Left lung (tissue), 4 donors: ENCODE measurements at regions not wholly inside any gene's neighbourhood (a gene's known extent, or its start where the extent isn't known, plus 50 kb on each side); places are given as distances from the start of the nearest gene placed in this dataset.

Source experiments
- ATAC-seq: fragments of 200-7000 bp; cut with Tn5 transposase; one replicate; pipeline ENCODE4 v1.9.1; 2020; ENCODE audit warnings: moderate library complexity
- DNase-seq, 4 donors: peaks; one replicate each; pipeline ENCODE4 v3.0.0-alpha.2; 2013 to 2020
- H3K27ac ChIP-seq, 2 donors: fragments of 200-600 bp; sonication (generic) in 1 of 2; one replicate each; pipeline versions ENCODE4 v1.5.0 to v1.8.0; 2020 to 2021
- H3K27me3 ChIP-seq, 2 donors: fragments of 200-600 bp; sonication (generic) in 1 of 2; one replicate each; pipeline versions ENCODE4 v1.5.0 to v1.8.0; 2020 to 2021
- H3K36me3 ChIP-seq, 2 donors: fragments of 200-600 bp; sonication (generic) in 1 of 2; one replicate each; pipeline versions ENCODE4 v1.5.0 to v1.8.0; 2020 to 2021
- H3K4me1 ChIP-seq, 2 donors: fragments of 200-600 bp; one replicate each; pipeline ENCODE4 v1.8.0; 2021
- H3K4me3 ChIP-seq, 2 donors: fragments of 200-600 bp; sonication (generic) in 1 of 2; one replicate each; pipeline versions ENCODE4 v1.5.0 to v1.8.0; 2020 to 2021; ENCODE audit warnings: mild to moderate bottlenecking in 1 of 2
- H3K9me3 ChIP-seq, 2 donors: fragments of 200-600 bp; sonication (generic) in 1 of 2; one replicate each; pipeline versions ENCODE4 v1.5.0 to v1.8.0; 2020 to 2021
- CTCF ChIP-seq, 2 donors: fragments of 200-600 bp; sonication (generic) in 1 of 2; IDR thresholded peaks; one replicate each; pipeline versions ENCODE4 v1.5.0 to v1.8.0; 2021; ENCODE audit warnings: antibody characterized with exemption in 2 of 2
- intact Hi-C, 2 donors: fragments of 100-400 bp; cut with DNase I; formaldehyde crosslinking; loops; one replicate each; pipeline versions ENCODE4 v1.11.2 to v1.14.2; 2022
- donor health status: DM: no; HTN: yes; CAD: no.
- donor health status: DM: no; HTN: no; CAD: no.

- no peak for TF ChIP-seq CTCF (IDR thresholded peaks at IDR 0.05)
- intact Hi-C loops, result loop anchor here in 1 of 2 donors (5.0 to 10.0 kb wide), 3 partner anchors 135 to 548 kb away; partner anchors contain the start of gene RGS2
- H3K36me3 ChIP-seq, result no peaks in the 10 kb centered on the region
- no peaks in the 10 kb centered on the region for H3K9me3 ChIP-seq
- H3K4me1 ChIP-seq, result peaks cover 0 to 4% of the 10 kb centered on the region in 2 donors
- H3K27ac ChIP-seq, result no peak overlapping the region
- peak in 2 of 4 donors; percentile 33 to 35 for DNase-seq
- H3K27me3 ChIP-seq, result peaks cover 0 to 4% of the 10 kb centered on the region in 2 donors
- ATAC-seq, result peak; percentile 79
- H3K4me3 ChIP-seq, result no peak overlapping the region
These were observed 98.7 kb upstream of the RGS1 start for GRCh38 chr1:192476802-192477298.

- H3K9me3 ChIP-seq, result no peaks in the 10 kb centered on the region
- H3K4me1 ChIP-seq, result peaks cover 0 to 4% of the 10 kb centered on the region in 2 donors
- no peak overlapping the region for H3K27ac ChIP-seq
- H3K4me3 ChIP-seq, result no peak overlapping the region
- ATAC-seq (peak; percentile 86), DNase-seq (peak in 2 of 4 donors; percentile 24 to 44)
- TF ChIP-seq CTCF (IDR thresholded peaks at IDR 0.05), result peak in 1 of 2 donors; percentile 37
- intact Hi-C loops, result loop anchor here in 1 of 2 donors (5.0 to 10.0 kb wide), 3 partner anchors 135 to 547 kb away; partner anchors contain the start of gene RGS2
- no peaks in the 10 kb centered on the region for H3K27me3 ChIP-seq
- H3K36me3 ChIP-seq, result no peaks in the 10 kb centered on the region
These were observed 97.9 kb upstream of the RGS1 start for GRCh38 chr1:192477630-192478029.

GRCh38 chr1:192485692-192486436, 89.7 kb upstream of the RGS1 start:
- DNase-seq, result peak in 3 of 4 donors; percentile 59 to 71 (median 61)
- intact Hi-C loops, result no loop called here
- peak; percentile 93 for ATAC-seq
- TF ChIP-seq CTCF (IDR thresholded peaks at IDR 0.05), result no peak
- no peaks in the 10 kb centered on the region for H3K27me3 ChIP-seq
- no peak overlapping the region for H3K4me3 ChIP-seq
- H3K36me3 ChIP-seq, result no peaks in the 10 kb centered on the region
- H3K4me1 ChIP-seq, result peaks cover 0 to 4% of the 10 kb centered on the region in 2 donors
- peak overlapping the region in 1 of 2 donors; percentile 77 for H3K27ac ChIP-seq
- no peaks in the 10 kb centered on the region for H3K9me3 ChIP-seq

- ATAC-seq (no peak), DNase-seq (no peak)
- no peak for TF ChIP-seq CTCF (IDR thresholded peaks at IDR 0.05)
- H3K27ac ChIP-seq, result no peak overlapping the region
- no peaks in the 10 kb centered on the region for H3K36me3 ChIP-seq
- no peak overlapping the region for H3K4me3 ChIP-seq
- no peaks in the 10 kb centered on the region for H3K9me3 ChIP-seq
- intact Hi-C loops, result no loop called here
- no peaks in the 10 kb centered on the region for H3K27me3 ChIP-seq
- H3K4me1 ChIP-seq, result peaks cover 0 to 4% of the 10 kb centered on the region in 2 donors
These were observed 87.5 kb upstream of the RGS1 start for GRCh38 chr1:192488058-192488457.

- H3K9me3 ChIP-seq, result no peaks in the 10 kb centered on the region
- peak overlapping the region in 1 of 2 donors; percentile 65 for H3K27ac ChIP-seq
- no peak for ATAC-seq
- TF ChIP-seq CTCF (IDR thresholded peaks at IDR 0.05), result no peak
- no peak overlapping the region for H3K4me3 ChIP-seq
- H3K36me3 ChIP-seq, result no peaks in the 10 kb centered on the region
- H3K4me1 ChIP-seq, result peaks cover 0 to 4% of the 10 kb centered on the region in 2 donors
- H3K27me3 ChIP-seq, result no peaks in the 10 kb centered on the region
- intact Hi-C loops, result no loop called here
- DNase-seq, result no peak
These were observed 86.5 kb upstream of the RGS1 start for GRCh38 chr1:192489047-192489446.
